ENCODE measurements at regions not wholly inside any gene's neighbourhood (a gene's known extent, or its start where the extent isn't known, plus 50 kb on each side); places are given as distances from the start of the nearest gene placed in this dataset.

DNA sequence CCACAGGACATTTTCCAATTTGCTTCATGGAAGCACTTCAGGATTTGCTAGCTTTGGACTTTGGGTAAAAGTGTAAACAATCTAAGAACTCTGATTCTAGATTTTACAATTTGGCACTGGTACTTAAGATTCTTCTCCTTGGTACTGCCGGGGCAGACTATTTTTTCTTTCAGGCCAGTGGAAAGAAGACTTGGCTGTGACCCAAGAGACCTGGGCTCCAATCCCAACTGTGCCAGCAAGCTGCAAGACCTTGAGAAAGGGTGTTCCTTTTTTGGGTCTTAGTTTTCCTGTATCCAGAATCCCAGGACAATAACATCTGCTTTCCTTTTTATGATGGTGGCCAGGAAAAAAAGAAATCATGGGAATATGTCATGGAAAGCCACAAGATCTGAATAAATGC is 148.1 kb upstream of the CRY1 start:
- Mint-ChIP-seq H3K27ac (no peak overlapping the region), H3K36me3 (ENCODE audit: low read depth) (no peaks in the 10 kb centered on the region), H3K4me1 (peaks cover 41% of the 10 kb centered on the region), H3K4me3 (no peak overlapping the region), H3K9me3 (no peaks in the 10 kb centered on the region), H3K27me3 (ENCODE audit: low read depth) (peaks cover 12% of the 10 kb centered on the region)
- TF ChIP-seq, protein P1, sequence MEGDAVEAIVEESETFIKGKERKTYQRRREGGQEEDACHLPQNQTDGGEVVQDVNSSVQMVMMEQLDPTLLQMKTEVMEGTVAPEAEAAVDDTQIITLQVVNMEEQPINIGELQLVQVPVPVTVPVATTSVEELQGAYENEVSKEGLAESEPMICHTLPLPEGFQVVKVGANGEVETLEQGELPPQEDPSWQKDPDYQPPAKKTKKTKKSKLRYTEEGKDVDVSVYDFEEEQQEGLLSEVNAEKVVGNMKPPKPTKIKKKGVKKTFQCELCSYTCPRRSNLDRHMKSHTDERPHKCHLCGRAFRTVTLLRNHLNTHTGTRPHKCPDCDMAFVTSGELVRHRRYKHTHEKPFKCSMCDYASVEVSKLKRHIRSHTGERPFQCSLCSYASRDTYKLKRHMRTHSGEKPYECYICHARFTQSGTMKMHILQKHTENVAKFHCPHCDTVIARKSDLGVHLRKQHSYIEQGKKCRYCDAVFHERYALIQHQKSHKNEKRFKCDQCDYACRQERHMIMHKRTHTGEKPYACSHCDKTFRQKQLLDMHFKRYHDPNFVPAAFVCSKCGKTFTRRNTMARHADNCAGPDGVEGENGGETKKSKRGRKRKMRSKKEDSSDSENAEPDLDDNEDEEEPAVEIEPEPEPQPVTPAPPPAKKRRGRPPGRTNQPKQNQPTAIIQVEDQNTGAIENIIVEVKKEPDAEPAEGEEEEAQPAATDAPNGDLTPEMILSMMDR (IDR thresholded peaks at IDR 0.05; ENCODE audit: unreplicated experiment in 3 of 3): no peak

DNA sequence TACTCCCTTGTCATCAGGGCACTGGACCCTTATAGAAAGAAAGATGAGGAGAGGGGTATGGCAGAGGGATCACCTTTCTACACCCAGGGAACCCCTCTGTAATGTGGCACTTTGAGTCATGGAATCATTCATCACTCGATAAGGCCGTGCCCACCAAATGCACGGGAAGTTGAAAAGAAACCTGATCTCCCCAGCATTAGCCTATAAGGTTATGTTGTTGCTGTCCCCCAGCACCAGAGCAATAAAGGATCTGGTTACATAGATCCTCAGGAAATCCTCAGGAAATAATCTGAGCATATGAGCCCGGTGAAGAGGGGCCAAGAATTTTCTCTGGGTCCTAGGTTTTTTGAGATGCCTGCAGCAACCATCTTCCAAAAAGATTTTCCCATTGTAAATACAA is 148.8 kb upstream of the CRY1 start:
- Mint-ChIP-seq H3K9me3 (no peaks in the 10 kb centered on the region), H3K27ac (peak overlapping the region in 2 of 3 experiments; percentile 17 to 62), H3K4me3 (no peak overlapping the region), H3K4me1 (peaks cover 33% of the 10 kb centered on the region), H3K27me3 (ENCODE audit: low read depth) (peaks cover 12% of the 10 kb centered on the region), H3K36me3 (ENCODE audit: low read depth) (no peaks in the 10 kb centered on the region)
- TF ChIP-seq, protein P1 (IDR thresholded peaks at IDR 0.05; ENCODE audit: unreplicated experiment in 3 of 3): no peak

DNA sequence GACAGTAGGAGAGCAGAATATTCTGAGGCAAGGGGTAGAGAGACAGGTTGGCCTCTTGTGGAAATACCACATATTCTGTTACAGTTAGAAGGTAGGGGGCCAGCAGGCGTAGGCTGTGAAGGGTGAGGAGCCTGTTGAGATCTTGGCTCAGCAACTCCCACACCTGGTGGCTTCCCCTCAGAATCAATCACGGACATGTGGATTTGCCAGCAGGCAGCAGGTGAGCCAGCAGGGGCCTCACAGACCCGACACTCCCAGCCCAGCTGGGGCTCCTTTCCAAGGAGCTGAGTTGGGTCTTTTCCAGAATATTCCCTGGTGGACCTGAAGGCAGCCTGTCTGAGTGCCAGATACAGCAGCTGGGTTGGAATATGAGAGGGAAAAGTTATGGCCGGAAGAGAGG is 150.0 kb upstream of the CRY1 start:
- H3K9me3 Mint-ChIP-seq: peaks cover under 1% of the 10 kb centered on the region
- TF ChIP-seq, protein P1 (IDR thresholded peaks at IDR 0.05; ENCODE audit: unreplicated experiment in 3 of 3): no peak
- no peak overlapping the region for H3K4me3 Mint-ChIP-seq
- no peaks in the 10 kb centered on the region for H3K36me3 Mint-ChIP-seq (ENCODE audit: low read depth)
- peaks cover 9% of the 10 kb centered on the region for H3K27me3 Mint-ChIP-seq (ENCODE audit: low read depth)
- no peak overlapping the region for H3K27ac Mint-ChIP-seq
- peaks cover 33% of the 10 kb centered on the region for H3K4me1 Mint-ChIP-seq

DNA sequence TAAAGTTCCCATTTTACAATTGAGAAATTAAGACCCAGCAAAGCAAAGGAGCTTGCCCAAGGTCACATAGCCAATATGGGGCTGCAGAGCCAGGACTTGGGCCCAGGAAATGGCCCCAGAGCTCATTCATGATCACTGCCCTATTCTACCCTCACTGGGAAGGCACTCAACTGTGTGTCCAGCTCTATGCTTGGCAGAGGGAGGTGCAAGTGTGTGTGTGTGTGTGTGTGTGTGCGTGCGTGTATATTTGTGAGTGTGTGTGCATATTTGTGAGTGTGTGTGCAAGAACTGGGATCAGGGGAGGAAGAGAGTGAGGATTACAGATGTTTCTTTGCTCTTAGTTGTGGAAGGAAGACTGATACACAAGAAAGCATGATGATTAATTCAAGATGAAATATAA is 151.2 kb upstream of the CRY1 start:
- no peaks in the 10 kb centered on the region for H3K36me3 Mint-ChIP-seq (ENCODE audit: low read depth)
- H3K4me3 Mint-ChIP-seq: no peak overlapping the region
- TF ChIP-seq, protein P1 (IDR thresholded peaks at IDR 0.05; ENCODE audit: unreplicated experiment in 3 of 3): no peak
- H3K4me1 Mint-ChIP-seq: peaks cover 33% of the 10 kb centered on the region
- H3K9me3 Mint-ChIP-seq: peaks cover 2% of the 10 kb centered on the region
- H3K27me3 Mint-ChIP-seq (ENCODE audit: low read depth): peaks cover 15% of the 10 kb centered on the region
- no peak overlapping the region for H3K27ac Mint-ChIP-seq

DNA sequence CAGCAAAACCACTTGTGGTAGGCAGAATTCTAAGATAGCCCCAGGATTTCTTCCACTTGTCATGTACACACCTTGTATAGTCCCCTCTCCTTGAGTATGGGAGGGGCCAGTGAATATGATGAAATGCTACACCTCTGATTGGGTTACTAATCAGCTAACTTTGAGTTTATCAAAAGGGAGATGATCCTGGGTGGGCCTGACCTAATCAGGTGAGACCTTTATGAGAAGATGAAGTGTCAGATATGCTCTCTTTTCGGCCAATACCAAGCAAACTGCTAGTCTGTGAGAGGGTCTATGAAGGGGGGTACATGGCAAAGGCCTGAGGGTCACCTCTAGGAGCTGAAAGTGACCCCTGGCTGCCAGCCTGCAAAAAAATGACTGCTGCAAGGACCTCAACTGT is 154.3 kb upstream of the CRY1 start:
- TF ChIP-seq, protein P1 (IDR thresholded peaks at IDR 0.05; ENCODE audit: unreplicated experiment in 3 of 3): no peak
- peaks cover 23% of the 10 kb centered on the region for H3K4me1 Mint-ChIP-seq
- peaks cover 15% of the 10 kb centered on the region for H3K27me3 Mint-ChIP-seq (ENCODE audit: low read depth)
- H3K27ac Mint-ChIP-seq: no peak overlapping the region
- no peak overlapping the region for H3K4me3 Mint-ChIP-seq
- H3K9me3 Mint-ChIP-seq: peaks cover 6% of the 10 kb centered on the region
- no peaks in the 10 kb centered on the region for H3K36me3 Mint-ChIP-seq (ENCODE audit: low read depth)

DNA sequence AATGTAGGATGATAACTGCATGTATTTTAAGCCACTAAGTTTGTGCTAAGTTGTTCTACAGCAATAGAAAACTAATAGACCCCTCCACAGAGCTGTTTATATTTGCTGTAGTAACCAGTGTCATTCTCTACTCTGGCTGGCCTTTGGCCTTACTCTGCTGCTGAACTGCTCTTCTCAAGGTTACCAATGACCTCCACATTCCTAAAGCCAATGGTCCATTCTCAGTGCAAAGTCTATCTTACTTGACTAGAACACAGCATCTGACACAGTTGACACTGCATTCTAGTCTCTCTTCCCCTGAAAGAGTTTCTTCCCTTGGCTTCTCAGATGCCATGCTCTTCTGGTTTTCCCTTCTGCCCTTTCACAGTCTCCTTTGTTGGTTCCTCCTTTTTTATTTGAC is 154.8 kb upstream of the CRY1 start:
- Mint-ChIP-seq H3K4me1 (peaks cover 18% of the 10 kb centered on the region), H3K27ac (no peak overlapping the region)
- TF ChIP-seq, protein P1 (IDR thresholded peaks at IDR 0.05; ENCODE audit: unreplicated experiment in 3 of 3): no peak

More for the DNA sequence above, 154.8 kb upstream of the CRY1 start:
- Mint-ChIP-seq H3K9me3 (peaks cover 6% of the 10 kb centered on the region), H3K36me3 (ENCODE audit: low read depth) (no peaks in the 10 kb centered on the region), H3K27me3 (ENCODE audit: low read depth) (peaks cover 15% of the 10 kb centered on the region), H3K4me3 (no peak overlapping the region)
